ENCODE measurements at regions not wholly inside any gene's neighbourhood (a gene's known extent, or its start where the extent isn't known, plus 50 kb on each side); places are given as distances from the start of the nearest gene placed in this dataset.

DNA sequence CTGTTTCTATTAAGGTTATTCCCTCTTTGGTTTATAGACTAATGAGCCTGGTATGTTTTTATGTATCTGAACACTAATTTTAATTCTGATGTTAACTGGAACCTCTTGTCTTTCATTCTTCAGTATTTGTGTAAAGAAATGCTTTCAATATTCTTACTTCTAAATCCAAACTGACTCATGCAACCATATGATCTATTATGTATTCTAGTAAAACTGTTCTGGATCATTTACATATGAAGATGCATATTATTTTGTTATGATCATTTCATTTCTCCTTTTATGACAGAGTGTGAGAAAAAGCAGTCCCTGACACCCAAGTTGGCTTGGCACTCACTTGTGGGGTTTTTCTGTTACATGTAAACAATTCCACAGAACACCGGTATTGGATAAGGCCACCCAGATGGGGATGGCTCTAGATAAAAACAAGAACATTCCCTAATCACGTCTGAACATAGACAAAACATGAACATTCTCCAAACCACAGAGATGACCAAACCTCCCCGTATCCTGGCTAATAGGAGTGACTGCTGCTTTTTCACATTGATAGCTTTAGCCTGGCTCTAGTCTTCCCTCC, 72.2 kb upstream of the EPHB3 start:
- TF ChIP-seq, protein P1, sequence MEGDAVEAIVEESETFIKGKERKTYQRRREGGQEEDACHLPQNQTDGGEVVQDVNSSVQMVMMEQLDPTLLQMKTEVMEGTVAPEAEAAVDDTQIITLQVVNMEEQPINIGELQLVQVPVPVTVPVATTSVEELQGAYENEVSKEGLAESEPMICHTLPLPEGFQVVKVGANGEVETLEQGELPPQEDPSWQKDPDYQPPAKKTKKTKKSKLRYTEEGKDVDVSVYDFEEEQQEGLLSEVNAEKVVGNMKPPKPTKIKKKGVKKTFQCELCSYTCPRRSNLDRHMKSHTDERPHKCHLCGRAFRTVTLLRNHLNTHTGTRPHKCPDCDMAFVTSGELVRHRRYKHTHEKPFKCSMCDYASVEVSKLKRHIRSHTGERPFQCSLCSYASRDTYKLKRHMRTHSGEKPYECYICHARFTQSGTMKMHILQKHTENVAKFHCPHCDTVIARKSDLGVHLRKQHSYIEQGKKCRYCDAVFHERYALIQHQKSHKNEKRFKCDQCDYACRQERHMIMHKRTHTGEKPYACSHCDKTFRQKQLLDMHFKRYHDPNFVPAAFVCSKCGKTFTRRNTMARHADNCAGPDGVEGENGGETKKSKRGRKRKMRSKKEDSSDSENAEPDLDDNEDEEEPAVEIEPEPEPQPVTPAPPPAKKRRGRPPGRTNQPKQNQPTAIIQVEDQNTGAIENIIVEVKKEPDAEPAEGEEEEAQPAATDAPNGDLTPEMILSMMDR (IDR thresholded peaks at IDR 0.05), result no peak
- TF ChIP-seq POLR2A (IDR thresholded peaks at IDR 0.05), result no peak
